Common myeloid progenitor, CD34-positive (primary cell): ENCODE measurements at regions not wholly inside any gene's neighbourhood (a gene's known extent, or its start where the extent isn't known, plus 50 kb on each side); places are given as distances from the start of the nearest gene placed in this dataset.
"Not testable (repeated sequence)": the region's sequence is repeated elsewhere in the genome, so short reads cannot be mapped to it uniquely, and the experiment has no call there.

ENCODE experiments used
- CTCF ChIA-PET: fragments of 350-600 bp; sonication (Branson Sonifier 250); formaldehyde crosslinking; loops from one replicate; lab custom pipeline; 2021; ENCODE audit warnings: antibody characterized with exemption; lab: Charles Lee
- POLR2A ChIA-PET: fragments of 350-600 bp; sonication (Branson Sonifier 250); formaldehyde crosslinking; loops from one replicate; lab custom pipeline; 2021; ENCODE audit warnings: antibody characterized with exemption; lab: Charles Lee
- DNase-seq, 3 donors: peaks; one replicate each; pipeline versions ENCODE4 v3.0.0 to v3.0.0-alpha.2; 2013
- H3K27ac ChIP-seq, 2 experiments: 1 replicate in 1 of 2; 2 replicates in 1 of 2; pipeline ENCODE4 v1.7.0; 2013; ENCODE audit warnings: inconsistent platforms in 2 of 2, low read length in 2 of 2, mild to moderate bottlenecking in 2 of 2, low read depth in 1 of 2, moderate library complexity in 1 of 2; ENCODE audit not compliant: severe bottlenecking in 2 of 2, insufficient read depth in 1 of 2, poor library complexity in 1 of 2
- H3K27me3 ChIP-seq, 5 experiments: replicated peaks in 2 of 5; 1 replicate in 3 of 5; 2 replicates in 2 of 5; pipeline versions ENCODE4 v1.6.1 to v1.7.0; 2013; ENCODE audit warnings: low read length in 4 of 5, mild to moderate bottlenecking in 2 of 5, moderate library complexity in 2 of 5, inconsistent platforms in 1 of 5; ENCODE audit not compliant: insufficient read depth in 5 of 5, control insufficient read depth in 4 of 5
- H3K36me3 ChIP-seq, 4 experiments: 1 replicate in 2 of 4; 2 replicates in 2 of 4; pipeline versions ENCODE4 v1.6.1 to v1.7.0; 2013; ENCODE audit warnings: low read length in 3 of 4, control low read depth in 1 of 4, mild to moderate bottlenecking in 1 of 4; ENCODE audit not compliant: control insufficient read depth in 4 of 4, insufficient read depth in 4 of 4
- H3K4me1 ChIP-seq, 4 experiments: 1 replicate in 3 of 4; 2 replicates in 1 of 4; pipeline versions ENCODE4 v1.6.1 to v1.7.1; 2013; ENCODE audit warnings: low read length in 3 of 4, mild to moderate bottlenecking in 3 of 4, control low read depth in 1 of 4, inconsistent platforms in 1 of 4, moderate library complexity in 1 of 4; ENCODE audit not compliant: control insufficient read depth in 4 of 4, insufficient read depth in 4 of 4; ENCODE audit errors: control extremely low read depth in 1 of 4
- H3K4me3 ChIP-seq, 7 experiments: 1 replicate in 4 of 7; 2 replicates in 3 of 7; pipeline versions ENCODE4 v1.5.1 to v1.7.0; 2013; ENCODE audit warnings: mild to moderate bottlenecking in 7 of 7, low read length in 6 of 7, moderate library complexity in 6 of 7, inconsistent platforms in 2 of 7, low read depth in 2 of 7, control low read depth in 1 of 7; ENCODE audit not compliant: insufficient read depth in 4 of 7, control insufficient read depth in 1 of 7; ENCODE audit errors: extremely low read depth in 1 of 7
- H3K9me3 ChIP-seq, 5 experiments: 1 replicate in 4 of 5; 2 replicates in 1 of 5; pipeline versions ENCODE4 v1.6.1 to v1.7.1; 2013; ENCODE audit warnings: low read length in 4 of 5, mild to moderate bottlenecking in 2 of 5, inconsistent platforms in 1 of 5, low read depth in 1 of 5, moderate library complexity in 1 of 5; ENCODE audit not compliant: control insufficient read depth in 4 of 5, insufficient read depth in 2 of 5; ENCODE audit errors: control extremely low read depth in 1 of 5
- WGBS: methylation state at CpG from one replicate; pipeline ENCODE4 v1.1.5; 2013; ENCODE audit not compliant: insufficient coverage; 5-methylcytosine and 5-hydroxymethylcytosine counted together

DNA sequence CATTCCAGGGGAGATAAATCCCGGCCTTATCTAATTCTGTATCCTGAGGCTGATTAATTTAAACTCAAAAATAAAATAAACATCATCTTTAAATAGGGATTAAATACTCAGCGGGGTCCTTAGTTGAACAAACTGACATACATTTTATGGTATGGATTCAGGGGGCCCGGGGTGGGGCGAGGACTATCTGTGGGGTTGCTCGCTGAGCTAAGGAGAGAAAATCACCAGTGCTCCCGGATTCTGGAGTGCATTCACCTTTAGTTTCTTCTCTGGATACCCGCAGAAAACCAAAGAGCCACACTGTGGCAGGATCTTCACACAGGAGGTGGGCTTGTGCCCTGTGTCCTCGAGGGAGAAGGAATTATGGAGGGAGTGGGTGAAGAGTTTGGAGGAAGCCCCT lies 3949.9 kb upstream of the OR11H1 start:
- H3K36me3 ChIP-seq, H3K27ac ChIP-seq, DNase-seq, H3K4me1 ChIP-seq, H3K4me3 ChIP-seq, H3K27me3 ChIP-seq, POLR2A ChIA-PET, CTCF ChIA-PET: not testable (repeated sequence)
- H3K9me3 ChIP-seq = peaks cover 6 to 35% (median 24%) of the 10 kb centered on the region in 5 experiments
- WGBS = 61% methylated on average over 7 of the region's 8 CpGs

DNA sequence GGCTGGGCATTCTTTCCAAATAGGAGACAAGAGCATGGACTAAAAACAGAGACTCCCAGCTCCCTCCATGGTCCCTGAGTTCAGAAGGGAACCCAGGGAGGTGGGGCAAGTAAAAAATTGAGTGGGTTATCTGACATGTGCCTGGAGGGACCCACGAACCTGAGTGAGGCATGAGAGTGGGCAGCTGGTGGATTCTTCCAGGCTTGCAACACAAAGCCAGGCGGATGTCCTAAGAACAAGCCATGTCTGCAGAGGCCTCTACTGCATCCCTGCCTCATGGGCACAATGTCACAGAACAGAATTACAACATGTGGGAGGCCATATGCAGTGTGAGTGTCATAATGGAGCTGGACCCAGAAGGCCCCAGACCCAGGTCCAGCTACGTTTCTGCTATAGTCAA lies 3949.4 kb upstream of the OR11H1 start:
- H3K36me3 ChIP-seq, CTCF ChIA-PET, DNase-seq, H3K4me3 ChIP-seq, H3K4me1 ChIP-seq, POLR2A ChIA-PET, H3K27ac ChIP-seq, H3K27me3 ChIP-seq: not testable (repeated sequence)
- WGBS = 63% methylated on average over 2 of the region's 3 CpGs
- peaks cover 6 to 35% (median 24%) of the 10 kb centered on the region in 5 experiments for H3K9me3 ChIP-seq

- H3K4me3 ChIP-seq, H3K27ac ChIP-seq, H3K36me3 ChIP-seq, H3K4me1 ChIP-seq, CTCF ChIA-PET, DNase-seq, H3K27me3 ChIP-seq, POLR2A ChIA-PET: not testable (repeated sequence)
- WGBS = 100% methylated on average over 1 of the region's 4 CpGs
- peaks cover 4 to 29% (median 19%) of the 10 kb centered on the region in 5 experiments for H3K9me3 ChIP-seq
These were observed 3945.9 kb upstream of the OR11H1 start for GRCh38 chr22:11582048-11582447.

- H3K4me3 ChIP-seq, H3K36me3 ChIP-seq, POLR2A ChIA-PET, H3K27ac ChIP-seq, CTCF ChIA-PET, H3K27me3 ChIP-seq, H3K4me1 ChIP-seq, DNase-seq: not testable (repeated sequence)
- H3K9me3 ChIP-seq = peaks cover 2 to 24% (median 11%) of the 10 kb centered on the region in 5 experiments
- WGBS = 26% methylated on average over 3 of the region's 4 CpGs
These were observed 3943.8 kb upstream of the OR11H1 start for GRCh38 chr22:11584231-11584630.

DNA sequence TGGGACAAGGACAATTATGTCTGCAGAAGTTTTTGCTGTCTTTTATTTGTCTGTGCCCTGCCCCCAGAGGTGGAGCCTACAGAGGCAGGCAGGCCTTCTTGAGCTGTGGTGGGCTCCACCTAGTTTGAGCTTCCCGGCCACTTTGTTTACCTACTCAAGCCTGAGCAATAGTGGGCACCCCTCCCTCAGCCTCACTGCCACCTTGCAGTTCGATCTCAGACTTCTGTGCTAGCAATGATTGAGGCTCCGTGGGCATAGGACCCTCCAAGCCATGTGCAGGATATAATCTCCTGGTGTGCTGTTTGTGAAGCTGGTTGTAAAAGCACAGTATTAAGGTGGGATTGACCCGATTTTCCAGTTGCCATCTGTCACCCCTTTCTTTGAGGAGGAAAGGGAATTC lies 3933.4 kb upstream of the OR11H1 start:
- DNase-seq, CTCF ChIA-PET, H3K36me3 ChIP-seq, H3K27me3 ChIP-seq, H3K4me3 ChIP-seq, H3K27ac ChIP-seq, POLR2A ChIA-PET, H3K4me1 ChIP-seq: not testable (repeated sequence)
- H3K9me3 ChIP-seq = peaks cover 0 to 28% (median 20%) of the 10 kb centered on the region in 5 experiments
- WGBS = 80% methylated on average over 3 of the region's 4 CpGs

DNA sequence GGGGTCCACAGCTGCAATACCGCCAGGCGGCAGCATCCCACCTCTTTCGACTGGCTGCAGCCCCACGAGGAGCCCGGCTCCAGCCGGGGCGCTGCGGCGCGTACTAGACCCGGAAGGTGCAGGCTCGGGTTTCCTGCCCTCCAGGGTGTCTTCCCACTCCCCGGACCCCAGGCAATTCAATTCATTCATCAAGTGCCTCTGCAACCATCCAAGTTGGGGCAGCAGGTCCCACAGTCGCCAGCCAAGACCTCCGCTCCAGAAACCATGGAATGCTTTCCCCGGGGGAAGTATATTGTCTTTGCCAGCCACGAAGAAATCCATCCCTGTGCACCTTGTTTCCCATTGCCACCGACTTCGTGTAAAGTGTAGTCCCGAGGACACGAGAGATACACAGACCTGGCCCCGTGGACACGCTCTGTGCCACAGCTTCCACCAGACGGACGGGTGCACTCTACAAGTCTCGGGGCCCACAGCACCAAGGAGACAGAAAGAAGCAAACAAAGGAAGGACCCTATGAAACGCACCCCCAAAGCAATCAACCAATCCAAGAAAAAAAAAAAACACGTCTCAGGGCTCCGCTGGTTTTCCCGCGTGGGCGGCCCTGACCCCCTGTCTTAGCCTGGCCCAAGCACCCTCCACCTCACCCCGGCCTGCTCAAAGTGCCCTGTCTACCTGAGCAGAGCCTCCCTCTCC lies 3930.2 kb upstream of the OR11H1 start:
- H3K4me3 ChIP-seq, POLR2A ChIA-PET, H3K36me3 ChIP-seq, H3K27ac ChIP-seq, CTCF ChIA-PET, H3K27me3 ChIP-seq, H3K4me1 ChIP-seq, DNase-seq: not testable (repeated sequence)
- 86% methylated on average over 30 of the region's 33 CpGs for WGBS
- peaks cover 0 to 36% (median 31%) of the 10 kb centered on the region in 5 experiments for H3K9me3 ChIP-seq

DNA sequence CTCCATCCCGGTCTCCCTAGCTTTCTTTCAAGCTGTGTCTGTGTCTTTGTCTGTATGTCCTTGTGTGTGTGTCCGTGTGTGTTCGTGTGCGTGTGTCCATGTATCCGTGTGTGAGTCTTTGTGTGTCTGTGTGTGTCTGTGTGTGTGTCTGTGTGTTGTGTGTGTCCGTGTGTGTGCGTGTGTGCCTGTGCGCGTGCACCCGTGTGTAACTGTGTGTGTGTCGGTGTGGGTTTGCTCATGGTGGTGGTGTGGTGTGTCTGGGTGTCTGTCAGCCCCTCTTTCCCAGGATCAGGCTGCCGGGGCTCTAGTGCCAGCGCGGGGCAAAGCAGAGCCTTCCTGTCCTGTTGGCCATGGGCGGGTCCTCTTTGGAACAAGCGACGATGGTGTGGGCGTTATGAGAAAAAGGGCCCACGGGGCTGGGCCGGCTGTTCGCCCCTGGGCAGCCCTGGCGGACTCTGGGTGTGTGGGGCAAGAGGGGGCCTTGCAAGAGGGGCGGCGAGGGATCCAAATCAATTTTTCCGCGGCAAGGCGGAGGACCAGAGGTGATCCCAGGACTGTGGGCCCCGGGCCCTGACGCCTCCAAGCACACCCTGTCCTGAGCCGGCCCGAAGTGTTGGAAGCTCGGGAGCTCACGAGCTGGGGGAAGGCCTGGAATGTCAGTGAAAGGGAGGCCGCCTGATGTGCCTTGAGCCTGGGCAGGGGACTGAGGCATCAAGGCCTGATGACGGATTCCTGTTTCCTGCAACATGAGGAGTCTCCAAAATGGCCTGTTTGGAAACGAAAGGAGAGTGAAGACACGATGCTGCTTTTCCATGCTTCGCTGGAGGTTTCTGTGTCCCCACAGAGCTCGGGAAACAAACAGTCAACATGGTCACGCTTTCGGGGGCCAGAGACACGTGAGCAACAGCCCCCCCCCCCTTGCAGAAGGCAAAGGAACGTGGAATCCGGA lies 3929.2 kb upstream of the OR11H1 start:
- Histone ChIP-seq H3K27me3 (no peaks in the 10 kb centered on the region), H3K9me3 (peaks cover 0 to 40% (median 31%) of the 10 kb centered on the region in 5 experiments), H3K4me3 (no peak overlapping the region), H3K36me3 (no peaks in the 10 kb centered on the region), H3K27ac (no peak overlapping the region), H3K4me1 (no peaks in the 10 kb centered on the region)
- 90% methylated on average over 41 of the region's 44 CpGs for WGBS
- CTCF ChIA-PET = no interaction called here
- POLR2A ChIA-PET = no interaction called here
- DNase-seq = no peak
